Astrocyte of the spinal cord (primary cell): ENCODE measurements at regions not wholly inside any gene's neighbourhood (a gene's known extent, or its start where the extent isn't known, plus 50 kb on each side); places are given as distances from the start of the nearest gene placed in this dataset.
A peak's percentile ranks its signal among the peaks of the same experiment; 100 is the strongest.
"Not testable (repeated sequence)": the region's sequence is repeated elsewhere in the genome, so short reads cannot be mapped to it uniquely, and the experiment has no call there.

Experiments used
- DNase-seq: peaks from one replicate; pipeline ENCODE4 v3.0.0; 2011; ENCODE audit warnings: low read depth, low spot score
- H3K4me3 ChIP-seq: 2 replicates; pipeline ENCODE4 v1.5.1; 2011; ENCODE audit warnings: low read depth, mild to moderate bottlenecking, low read length, moderate library complexity
- CTCF ChIP-seq: IDR thresholded peaks from 2 replicates; pipeline ENCODE4 v1.5.1; 2012; ENCODE audit warnings: low read depth, mild to moderate bottlenecking, low read length, inconsistent platforms
- in situ Hi-C: cut with HindIII; loops from 2 replicates; pipeline ENCODE4 v1.10.0; 2017; ENCODE audit warnings: low sequenced_read_pairs

GRCh38 chr5:168131519-168131918 lies 159.9 kb upstream of the WWC1 start:
- in situ Hi-C loops, result no loop called here
- no peak for DNase-seq
- no peak for TF ChIP-seq CTCF
- no peak overlapping the region for H3K4me3 ChIP-seq

DNA sequence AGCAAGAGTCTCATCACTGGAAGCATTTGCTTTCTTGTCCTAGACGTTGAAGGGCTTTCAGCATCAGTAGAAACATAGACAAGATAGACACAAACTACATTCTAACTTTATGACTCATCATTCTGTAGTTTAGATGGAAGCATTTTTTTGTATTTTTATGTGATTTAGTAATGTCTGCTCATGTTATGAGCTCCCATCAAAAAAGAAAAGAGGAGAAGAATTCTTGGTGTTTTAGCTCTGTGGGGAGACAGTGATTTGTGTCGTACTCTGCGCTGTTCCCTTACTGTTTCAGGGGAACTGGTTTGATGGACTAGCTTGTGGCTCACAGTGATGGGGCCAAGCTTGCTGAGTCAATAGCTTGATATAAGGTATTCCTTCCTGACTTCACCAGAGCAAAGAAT lies 159.2 kb upstream of the WWC1 start:
- H3K4me3 ChIP-seq, result no peak overlapping the region
- in situ Hi-C loops, result no loop called here
- no peak for TF ChIP-seq CTCF
- DNase-seq, result peak; percentile 8

DNA sequence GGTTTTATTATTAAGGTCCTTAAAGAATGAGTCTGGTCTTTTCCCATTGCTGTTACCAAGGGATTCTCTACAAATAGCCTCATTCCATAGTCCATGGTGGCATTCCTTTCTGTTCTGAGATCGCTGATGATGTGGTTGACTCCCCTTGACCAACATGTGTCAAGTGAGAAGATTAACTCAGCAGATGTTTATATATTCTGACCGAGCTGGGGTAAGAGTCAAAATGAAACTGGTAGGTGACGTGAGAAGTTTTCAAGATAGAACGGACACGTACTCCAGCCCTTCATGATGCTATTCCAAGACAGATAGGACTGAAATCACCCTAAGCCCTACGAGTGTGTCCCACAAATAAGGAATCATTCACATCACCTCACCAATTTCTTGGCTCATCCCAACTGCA lies 155.5 kb upstream of the WWC1 start:
- TF ChIP-seq CTCF, result no peak
- no peak for DNase-seq

DNA sequence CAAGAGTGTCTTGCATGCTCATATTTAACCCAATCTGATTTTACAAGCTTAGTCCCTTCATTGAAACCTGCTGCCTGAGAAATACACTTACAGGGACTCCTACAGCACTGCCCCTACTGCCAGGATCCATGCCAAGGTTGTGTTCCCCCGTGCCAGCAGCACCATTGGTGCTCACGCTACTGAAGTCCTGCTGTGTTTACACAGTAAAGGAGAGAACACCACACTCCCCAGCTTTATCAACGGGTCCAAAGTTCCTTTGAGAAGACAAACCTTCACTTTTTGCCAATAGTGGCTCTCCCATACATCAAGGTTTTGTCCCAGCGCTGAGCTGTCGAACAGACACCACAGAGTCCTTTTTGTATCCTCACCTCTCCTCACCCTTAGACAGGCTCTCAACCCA lies 155.1 kb upstream of the WWC1 start:
- in situ Hi-C loops, result no loop called here
- TF ChIP-seq CTCF, result no peak
- no peak overlapping the region for H3K4me3 ChIP-seq
- no peak for DNase-seq

More for the DNA sequence above, 155.5 kb upstream of the WWC1 start:
- H3K4me3 ChIP-seq, result no peak overlapping the region
- in situ Hi-C loops, result no loop called here

DNA sequence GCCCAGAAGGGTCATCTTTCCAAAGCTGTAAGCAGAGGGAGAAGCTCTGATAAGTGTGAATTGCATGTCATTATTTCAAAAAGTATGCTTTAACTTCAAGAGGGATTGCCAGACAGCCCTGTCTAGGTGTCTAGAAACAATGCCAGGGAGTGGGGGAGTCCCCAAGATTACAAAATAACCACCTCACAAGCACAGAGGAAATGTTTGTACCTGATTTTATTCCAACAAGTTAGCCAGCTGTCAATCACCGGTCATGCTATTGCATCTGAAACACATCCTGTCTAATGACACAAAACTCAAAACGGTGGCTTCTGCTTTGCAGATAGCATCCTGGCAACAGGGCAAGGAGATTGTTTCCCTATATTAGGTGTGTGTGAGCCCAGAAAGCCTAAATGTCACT lies 154.2 kb upstream of the WWC1 start:
- no peak for DNase-seq
- no peak overlapping the region for H3K4me3 ChIP-seq
- TF ChIP-seq CTCF, result no peak
- in situ Hi-C loops, result no loop called here

DNA sequence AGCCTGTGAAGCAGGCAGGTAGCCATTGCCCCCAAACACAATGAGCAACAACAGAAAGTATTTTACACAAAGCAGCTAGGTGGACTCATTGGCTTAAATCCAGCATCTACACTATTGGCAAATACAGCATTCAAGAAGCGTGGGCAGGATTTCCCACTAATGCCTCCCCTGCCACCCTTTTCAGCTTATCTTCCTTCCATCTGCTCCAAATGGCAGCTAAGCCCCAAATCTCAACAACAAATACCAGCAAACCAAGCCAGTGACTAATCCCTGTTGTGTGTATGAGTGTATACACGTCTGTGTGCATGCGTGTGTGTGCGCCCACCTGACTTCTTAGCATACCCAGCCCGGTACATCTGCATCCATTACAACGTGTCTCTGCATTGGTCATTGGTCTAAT lies 151.2 kb upstream of the WWC1 start:
- in situ Hi-C loops, result no loop called here
- no peak overlapping the region for H3K4me3 ChIP-seq
- no peak for TF ChIP-seq CTCF
- no peak for DNase-seq

GRCh38 chr5:168142402-168142801 lies 149.0 kb upstream of the WWC1 start:
- DNase-seq, result no peak
- in situ Hi-C loops, result no loop called here
- no peak overlapping the region for H3K4me3 ChIP-seq
- TF ChIP-seq CTCF, result no peak

DNA sequence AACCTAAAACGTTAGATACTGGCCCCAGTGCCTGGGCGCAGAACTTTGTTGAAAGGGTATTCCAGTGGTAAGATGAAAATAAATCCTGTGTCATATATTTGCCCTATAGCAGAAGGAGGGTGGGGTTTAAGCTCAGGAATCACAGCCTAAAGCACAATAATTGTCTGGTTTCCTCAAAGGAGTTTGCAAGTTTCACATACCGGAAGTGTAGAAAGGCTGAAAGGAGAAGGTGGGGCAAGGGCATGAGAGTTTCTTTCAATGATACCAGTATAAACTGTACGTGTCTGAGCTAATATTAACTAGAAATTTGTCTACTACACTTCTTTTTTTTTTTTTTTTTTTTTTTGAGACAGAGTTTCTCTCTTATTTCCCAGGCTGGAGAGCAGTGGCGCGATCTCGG lies 147.9 kb upstream of the WWC1 start:
- DNase-seq, in situ Hi-C loops, H3K4me3 ChIP-seq: not testable (repeated sequence)
